ENCODE measurements at regions not wholly inside any gene's neighbourhood (a gene's known extent, or its start where the extent isn't known, plus 50 kb on each side); places are given as distances from the start of the nearest gene placed in this dataset.

- no peaks in the 10 kb centered on the region for H3K27me3 ChIP-seq (replicated peaks; ENCODE audit: insufficient read depth, low read length)
- DNase-seq: no peak
- H3K4me2 ChIP-seq (ENCODE audit: low read depth, low read length): no peak overlapping the region
- TF ChIP-seq EZH2phosphoT487 (IDR thresholded peaks at IDR 0.05; ENCODE audit: low read length) (no peak), CTCF (IDR thresholded peaks at IDR 0.05; ENCODE audit: low read length) (no peak), EZH2 (optimal IDR thresholded peaks at IDR 0.05; ENCODE audit: low read depth, low read length) (no peak)
- no peak overlapping the region for H3K4me3 ChIP-seq (ENCODE audit: low read length)
- no peaks in the 10 kb centered on the region for H3K36me3 ChIP-seq (replicated peaks; ENCODE audit: insufficient read depth, low read length)
- H3F3A ChIP-seq (ENCODE audit: insufficient read depth, low read length): no peaks in the 10 kb centered on the region
- no peaks in the 10 kb centered on the region for H3K9me3 ChIP-seq (replicated peaks; ENCODE audit: insufficient read depth, low read length)
- no peak overlapping the region for H3K27ac ChIP-seq (ENCODE audit: low read length)
- no peak overlapping the region for H3K9ac ChIP-seq (ENCODE audit: low read length)
- H2AFZ ChIP-seq (ENCODE audit: low read length): no peak overlapping the region
- no peaks in the 10 kb centered on the region for H3K79me2 ChIP-seq (ENCODE audit: low read length)
- H4K20me1 ChIP-seq (ENCODE audit: insufficient read depth, low read length): no peaks in the 10 kb centered on the region
- no peaks in the 10 kb centered on the region for H3K4me1 ChIP-seq (ENCODE audit: low read length)
- no peaks in the 10 kb centered on the region for H3K9me2 ChIP-seq (replicated peaks; ENCODE audit: insufficient read depth, low read length)
These were observed 73.3 kb upstream of the AKAP13 start for GRCh38 chr15:85306946-85307686.

GRCh38 chr15:85307687-85308045 lies 72.7 kb upstream of the AKAP13 start:
- H3K4me3 ChIP-seq (ENCODE audit: low read length): no peak overlapping the region

GRCh38 chr15:85311647-85312046 lies 68.8 kb upstream of the AKAP13 start:
- TF ChIP-seq EZH2 (optimal IDR thresholded peaks at IDR 0.05; ENCODE audit: low read depth, low read length) (no peak), EZH2phosphoT487 (IDR thresholded peaks at IDR 0.05; ENCODE audit: low read length) (no peak), CTCF (IDR thresholded peaks at IDR 0.05; ENCODE audit: low read length) (no peak)
- no peaks in the 10 kb centered on the region for H3F3A ChIP-seq (ENCODE audit: insufficient read depth, low read length)
- no peak overlapping the region for H2AFZ ChIP-seq (ENCODE audit: low read length)
- no peaks in the 10 kb centered on the region for H3K9me2 ChIP-seq (replicated peaks; ENCODE audit: insufficient read depth, low read length)
- H3K4me3 ChIP-seq (ENCODE audit: low read length): no peak overlapping the region
- no peak for DNase-seq
- no peak overlapping the region for H3K27ac ChIP-seq (ENCODE audit: low read length)
- H3K9ac ChIP-seq (ENCODE audit: low read length): no peak overlapping the region
- no peaks in the 10 kb centered on the region for H4K20me1 ChIP-seq (ENCODE audit: insufficient read depth, low read length)
- no peaks in the 10 kb centered on the region for H3K36me3 ChIP-seq (replicated peaks; ENCODE audit: insufficient read depth, low read length)
- H3K27me3 ChIP-seq (replicated peaks; ENCODE audit: insufficient read depth, low read length): no peaks in the 10 kb centered on the region
- H3K4me2 ChIP-seq (ENCODE audit: low read depth, low read length): no peak overlapping the region
- no peaks in the 10 kb centered on the region for H3K4me1 ChIP-seq (ENCODE audit: low read length)
- H3K9me3 ChIP-seq (replicated peaks; ENCODE audit: insufficient read depth, low read length): no peaks in the 10 kb centered on the region
- no peaks in the 10 kb centered on the region for H3K79me2 ChIP-seq (ENCODE audit: low read length)

More at GRCh38 chr15:85307687-85308045, 72.7 kb upstream of the AKAP13 start:
- Histone ChIP-seq H3K9me2 (replicated peaks; ENCODE audit: insufficient read depth, low read length) (no peaks in the 10 kb centered on the region), H3K27ac (ENCODE audit: low read length) (no peak overlapping the region), H2AFZ (ENCODE audit: low read length) (no peak overlapping the region), H3K9me3 (replicated peaks; ENCODE audit: insufficient read depth, low read length) (no peaks in the 10 kb centered on the region), H3F3A (ENCODE audit: insufficient read depth, low read length) (no peaks in the 10 kb centered on the region), H3K79me2 (ENCODE audit: low read length) (no peaks in the 10 kb centered on the region), H3K4me1 (ENCODE audit: low read length) (no peaks in the 10 kb centered on the region), H3K27me3 (replicated peaks; ENCODE audit: insufficient read depth, low read length) (no peaks in the 10 kb centered on the region), H3K4me2 (ENCODE audit: low read depth, low read length) (no peak overlapping the region), H3K36me3 (replicated peaks; ENCODE audit: insufficient read depth, low read length) (no peaks in the 10 kb centered on the region), H3K9ac (ENCODE audit: low read length) (no peak overlapping the region), H4K20me1 (ENCODE audit: insufficient read depth, low read length) (no peaks in the 10 kb centered on the region)
- TF ChIP-seq CTCF (IDR thresholded peaks at IDR 0.05; ENCODE audit: low read length) (no peak), EZH2 (optimal IDR thresholded peaks at IDR 0.05; ENCODE audit: low read depth, low read length) (no peak), EZH2phosphoT487 (IDR thresholded peaks at IDR 0.05; ENCODE audit: low read length) (no peak)
- no peak for DNase-seq
